ENCODE measurements at regions not wholly inside any gene's neighbourhood (a gene's known extent, or its start where the extent isn't known, plus 50 kb on each side); places are given as distances from the start of the nearest gene placed in this dataset.

GRCh38 chr13:90098577-90098976, 1248.9 kb upstream of the MIR17HG start:
- TF ChIP-seq CTCF (IDR thresholded peaks at IDR 0.05) (no peak), POLR2A (IDR thresholded peaks at IDR 0.05) (no peak)

Measured in esophagus squamous epithelium (tissue), 4 donors.